K562 (cell line): ENCODE measurements at regions not wholly inside any gene's neighbourhood (a gene's known extent, or its start where the extent isn't known, plus 50 kb on each side); places are given as distances from the start of the nearest gene placed in this dataset.

Source experiments
- CREB5 ChIP-seq: fragments of 250-450 bp; sonication (Bioruptor Pico); IDR thresholded peaks from 2 replicates; pipeline ENCODE4 v1.5.0; 2020; ENCODE audit warnings: mild to moderate bottlenecking
- KDM1A ChIP-seq, 2 experiments: fragments of 450-650 bp; IDR thresholded peaks; 2 replicates each; pipeline ENCODE4 v1.6.1; 2016; ENCODE audit warnings: mild to moderate bottlenecking in 2 of 2
- MED1 ChIP-seq: sonication (generic); formaldehyde crosslinking; IDR thresholded peaks from 2 replicates; pipeline ENCODE4 v1.8.1; 2023; ENCODE audit warnings: missing genetic modification reagents, borderline replicate concordance
- MLLT1 ChIP-seq, 2 experiments: fragments of 450-650 bp; IDR thresholded peaks; 2 replicates each; pipeline ENCODE4 v1.6.1; 2016
- NFIX ChIP-seq: fragments of 250-450 bp; sonication (Bioruptor Pico); IDR thresholded peaks from 2 replicates; pipeline ENCODE4 v1.4.0; 2020; ENCODE audit warnings: low read depth, mild to moderate bottlenecking, moderate library complexity
- NFRKB ChIP-seq: fragments of 450-650 bp; IDR thresholded peaks from 2 replicates; pipeline ENCODE4 v1.6.1; 2016; ENCODE audit warnings: low read depth
- RCOR1 ChIP-seq, 2 experiments: IDR thresholded peaks; 2 replicates each; pipeline ENCODE4 v1.6.1; 2012; ENCODE audit warnings: low read depth in 2 of 2, low read length in 2 of 2, borderline replicate concordance in 1 of 2, improper control_type of control experiment in 1 of 2
- SMAD3 ChIP-seq: fragments of 450-650 bp; formaldehyde crosslinking; conservative IDR thresholded peaks from 2 replicates; pipeline ENCODE4 v1.4.0; 2020; ENCODE audit warnings: mild to moderate bottlenecking
- ZNF76 ChIP-seq: fragments of 250-450 bp; sonication (Bioruptor Pico); IDR thresholded peaks from 2 replicates; pipeline ENCODE4 v1.4.0; 2020; ENCODE audit warnings: mild to moderate bottlenecking, moderate library complexity, borderline replicate concordance
- TF ChIP-seq, protein P1 (sequence below), 3 experiments: IDR thresholded peaks in 2 of 3; conservative IDR thresholded peaks in 1 of 3; 2 replicates each; pipeline ENCODE4 v1.5.1; 2011 to 2012; ENCODE audit warnings: low read length in 3 of 3, mild to moderate bottlenecking in 3 of 3, control low read depth in 2 of 3, improper control_type of control experiment in 1 of 3, inconsistent platforms in 1 of 3, low read depth in 1 of 3, mixed read lengths in 1 of 3, moderate library complexity in 1 of 3; ENCODE audit not compliant: insufficient read depth in 2 of 3

GRCh38 chr5:109553846-109554245, 135.9 kb upstream of the MAN2A1 start:
- no peak for TF ChIP-seq MED1
- no peak for TF ChIP-seq RCOR1 (IDR thresholded peaks at IDR 0.05; ENCODE audit: borderline replicate concordance in 1 of 2, low read depth in 2 of 2, low read length in 2 of 2)
- TF ChIP-seq ZNF76 (CRISPR knock-in tag) = no peak
- TF ChIP-seq CREB5 (CRISPR knock-in tag) = no peak
- TF ChIP-seq SMAD3 (CRISPR knock-in tag) = no peak
- TF ChIP-seq NFRKB = no peak
- TF ChIP-seq, protein P1, sequence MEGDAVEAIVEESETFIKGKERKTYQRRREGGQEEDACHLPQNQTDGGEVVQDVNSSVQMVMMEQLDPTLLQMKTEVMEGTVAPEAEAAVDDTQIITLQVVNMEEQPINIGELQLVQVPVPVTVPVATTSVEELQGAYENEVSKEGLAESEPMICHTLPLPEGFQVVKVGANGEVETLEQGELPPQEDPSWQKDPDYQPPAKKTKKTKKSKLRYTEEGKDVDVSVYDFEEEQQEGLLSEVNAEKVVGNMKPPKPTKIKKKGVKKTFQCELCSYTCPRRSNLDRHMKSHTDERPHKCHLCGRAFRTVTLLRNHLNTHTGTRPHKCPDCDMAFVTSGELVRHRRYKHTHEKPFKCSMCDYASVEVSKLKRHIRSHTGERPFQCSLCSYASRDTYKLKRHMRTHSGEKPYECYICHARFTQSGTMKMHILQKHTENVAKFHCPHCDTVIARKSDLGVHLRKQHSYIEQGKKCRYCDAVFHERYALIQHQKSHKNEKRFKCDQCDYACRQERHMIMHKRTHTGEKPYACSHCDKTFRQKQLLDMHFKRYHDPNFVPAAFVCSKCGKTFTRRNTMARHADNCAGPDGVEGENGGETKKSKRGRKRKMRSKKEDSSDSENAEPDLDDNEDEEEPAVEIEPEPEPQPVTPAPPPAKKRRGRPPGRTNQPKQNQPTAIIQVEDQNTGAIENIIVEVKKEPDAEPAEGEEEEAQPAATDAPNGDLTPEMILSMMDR (IDR thresholded peaks at IDR 0.05 in 2 of 3, conservative IDR thresholded peaks at IDR 0.05 in 1 of 3; ENCODE audit: insufficient read depth in 2 of 3, low read depth in 1 of 3, low read length in 3 of 3) = no peak
- TF ChIP-seq MLLT1 (IDR thresholded peaks at IDR 0.05) = no peak
- no peak for TF ChIP-seq KDM1A (IDR thresholded peaks at IDR 0.05)
- TF ChIP-seq NFIX = no peak
